Glutamatergic neuron (in vitro differentiated cells): ENCODE measurements at regions not wholly inside any gene's neighbourhood (a gene's known extent, or its start where the extent isn't known, plus 50 kb on each side); places are given as distances from the start of the nearest gene placed in this dataset.

ENCODE experiments used
- DNase-seq: peaks from one replicate; pipeline ENCODE4 v3.0.0; 2022
- H3K27ac Mint-ChIP-seq: one replicate; pipeline ENCODE4 v1.8.0; 2020; ENCODE audit warnings: mild to moderate bottlenecking, mixed read lengths, inconsistent platforms; ENCODE audit not compliant: unreplicated experiment
- H3K27me3 Mint-ChIP-seq: one replicate; pipeline ENCODE4 v1.8.0; 2020; ENCODE audit warnings: mild to moderate bottlenecking, moderate library complexity, mixed read lengths, inconsistent platforms; ENCODE audit not compliant: unreplicated experiment
- H3K36me3 Mint-ChIP-seq: one replicate; pipeline ENCODE4 v1.8.0; 2020; ENCODE audit warnings: mild to moderate bottlenecking, mixed read lengths, inconsistent platforms; ENCODE audit not compliant: unreplicated experiment
- H3K4me1 Mint-ChIP-seq: one replicate; pipeline ENCODE4 v1.8.0; 2020; ENCODE audit warnings: mild to moderate bottlenecking, low read depth, mixed read lengths, inconsistent platforms; ENCODE audit not compliant: unreplicated experiment
- H3K4me3 Mint-ChIP-seq: one replicate; pipeline ENCODE4 v1.8.0; 2020; ENCODE audit warnings: mild to moderate bottlenecking, mixed read lengths, inconsistent platforms; ENCODE audit not compliant: unreplicated experiment
- H3K9me3 Mint-ChIP-seq: one replicate; pipeline ENCODE4 v1.8.0; 2020; ENCODE audit warnings: mild to moderate bottlenecking, moderate library complexity, mixed read lengths, inconsistent platforms; ENCODE audit not compliant: unreplicated experiment
- CTCF ChIP-seq: fragments of 200-600 bp; sonication (generic); IDR thresholded peaks from one replicate; pipeline ENCODE4 v1.5.0; 2021; ENCODE audit not compliant: partially characterized antibody, unreplicated experiment

- Mint-ChIP-seq H3K9me3 (peaks cover 3% of the 10 kb centered on the region), H3K4me3 (no peak overlapping the region), H3K27ac (no peak overlapping the region), H3K4me1 (peaks cover 11% of the 10 kb centered on the region), H3K27me3 (peaks cover 3% of the 10 kb centered on the region), H3K36me3 (peaks cover 4% of the 10 kb centered on the region)
- no peak for DNase-seq
- no peak for TF ChIP-seq CTCF
These were observed 98.6 kb upstream of the SYT13 start for GRCh38 chr11:45384711-45385241.

GRCh38 chr11:45384016-45384415 is 97.9 kb upstream of the SYT13 start:
- Mint-ChIP-seq H3K4me1 (peaks cover 6% of the 10 kb centered on the region), H3K27ac (no peak overlapping the region), H3K36me3 (peaks cover 4% of the 10 kb centered on the region), H3K4me3 (no peak overlapping the region), H3K27me3 (peaks cover 4% of the 10 kb centered on the region), H3K9me3 (peaks cover 3% of the 10 kb centered on the region)
- no peak for TF ChIP-seq CTCF
- no peak for DNase-seq

GRCh38 chr11:45383224-45383623 is 97.1 kb upstream of the SYT13 start:
- Mint-ChIP-seq H3K9me3 (peaks cover 3% of the 10 kb centered on the region), H3K36me3 (peaks cover 4% of the 10 kb centered on the region), H3K4me1 (peaks cover 3% of the 10 kb centered on the region), H3K27ac (no peak overlapping the region), H3K4me3 (no peak overlapping the region), H3K27me3 (peaks cover 4% of the 10 kb centered on the region)
- no peak for TF ChIP-seq CTCF
- DNase-seq: no peak

GRCh38 chr11:45382133-45382878 is 96.2 kb upstream of the SYT13 start:
- TF ChIP-seq CTCF: no peak
- no peak for DNase-seq
- H3K27me3 Mint-ChIP-seq: peaks cover 4% of the 10 kb centered on the region
- peaks cover 3% of the 10 kb centered on the region for H3K4me1 Mint-ChIP-seq
- no peaks in the 10 kb centered on the region for H3K36me3 Mint-ChIP-seq
- H3K27ac Mint-ChIP-seq: no peak overlapping the region
- peaks cover 3% of the 10 kb centered on the region for H3K9me3 Mint-ChIP-seq
- H3K4me3 Mint-ChIP-seq: no peak overlapping the region

- no peak for TF ChIP-seq CTCF
- H3K27me3 Mint-ChIP-seq: peaks cover 6% of the 10 kb centered on the region
- no peaks in the 10 kb centered on the region for H3K36me3 Mint-ChIP-seq
- no peak overlapping the region for H3K27ac Mint-ChIP-seq
- H3K4me1 Mint-ChIP-seq: peaks cover 10% of the 10 kb centered on the region
- H3K4me3 Mint-ChIP-seq: no peak overlapping the region
- DNase-seq: no peak
- peaks cover 3% of the 10 kb centered on the region for H3K9me3 Mint-ChIP-seq
These were observed 93.2 kb upstream of the SYT13 start for GRCh38 chr11:45379162-45379863.
